Endothelial cell (in vitro differentiated cells): ENCODE measurements at regions not wholly inside any gene's neighbourhood (a gene's known extent, or its start where the extent isn't known, plus 50 kb on each side); places are given as distances from the start of the nearest gene placed in this dataset.

Experiments used
- DNase-seq: peaks from one replicate; pipeline ENCODE4 v3.0.0; 2021; ENCODE audit warnings: low spot score
- H3K27ac Mint-ChIP-seq: one replicate; pipeline ENCODE4 v1.8.0; 2021; ENCODE audit warnings: mixed read lengths, inconsistent platforms; ENCODE audit not compliant: unreplicated experiment
- H3K27me3 Mint-ChIP-seq: one replicate; pipeline ENCODE4 v1.8.0; 2021; ENCODE audit warnings: mild to moderate bottlenecking, moderate library complexity, mixed read lengths, inconsistent platforms; ENCODE audit not compliant: unreplicated experiment
- H3K36me3 Mint-ChIP-seq: one replicate; pipeline ENCODE4 v1.8.0; 2021; ENCODE audit warnings: mild to moderate bottlenecking, low read depth, mixed read lengths, inconsistent platforms; ENCODE audit not compliant: unreplicated experiment
- H3K4me1 Mint-ChIP-seq: one replicate; pipeline ENCODE4 v1.8.0; 2021; ENCODE audit warnings: mild to moderate bottlenecking, mixed read lengths, inconsistent platforms; ENCODE audit not compliant: unreplicated experiment
- H3K4me3 Mint-ChIP-seq: one replicate; pipeline ENCODE4 v1.8.0; 2021; ENCODE audit warnings: mild to moderate bottlenecking, mixed read lengths, inconsistent platforms; ENCODE audit not compliant: unreplicated experiment
- H3K9me3 Mint-ChIP-seq: one replicate; pipeline ENCODE4 v1.8.0; 2021; ENCODE audit warnings: mixed read lengths, inconsistent platforms; ENCODE audit not compliant: unreplicated experiment
- TF ChIP-seq, protein P1 (sequence below): fragments of 200-600 bp; sonication (generic); IDR thresholded peaks from one replicate; pipeline ENCODE4 v1.5.0; 2021; ENCODE audit warnings: antibody characterized with exemption; ENCODE audit not compliant: unreplicated experiment

DNA sequence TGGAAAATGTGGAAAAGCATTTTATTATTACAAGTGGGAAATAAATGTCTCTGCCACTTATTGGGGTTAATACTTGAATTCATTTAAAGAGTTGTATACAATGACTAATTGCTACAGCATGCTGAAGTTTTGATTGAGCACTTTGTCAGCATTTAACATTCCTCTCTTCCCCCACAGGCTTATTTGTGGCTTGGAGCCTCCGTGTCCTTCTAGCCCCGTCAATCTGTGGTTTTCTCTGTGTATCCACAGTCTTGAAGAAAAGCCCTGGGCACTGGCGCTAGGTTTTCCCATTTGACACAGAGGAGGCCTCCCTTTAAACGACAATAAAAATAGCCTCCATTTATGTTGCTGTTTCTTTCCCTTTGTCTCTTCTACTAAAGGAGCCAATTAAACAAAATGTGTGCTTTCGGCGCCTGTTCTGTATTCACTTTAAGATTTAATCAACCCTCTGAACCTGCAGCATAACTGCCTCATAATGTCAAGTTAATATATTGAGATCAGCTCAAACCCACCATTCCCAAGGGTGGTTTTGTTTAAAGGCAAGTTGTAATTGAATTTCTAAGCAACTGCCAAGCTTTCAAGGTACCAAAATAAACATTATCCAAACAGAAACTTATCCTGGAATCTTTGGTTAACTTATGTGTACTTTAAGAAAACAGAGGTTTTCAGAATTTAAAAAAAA lies 92.9 kb upstream of the ADRA1D start:
- no peak overlapping the region for H3K27ac Mint-ChIP-seq
- no peaks in the 10 kb centered on the region for H3K36me3 Mint-ChIP-seq
- TF ChIP-seq, protein P1, sequence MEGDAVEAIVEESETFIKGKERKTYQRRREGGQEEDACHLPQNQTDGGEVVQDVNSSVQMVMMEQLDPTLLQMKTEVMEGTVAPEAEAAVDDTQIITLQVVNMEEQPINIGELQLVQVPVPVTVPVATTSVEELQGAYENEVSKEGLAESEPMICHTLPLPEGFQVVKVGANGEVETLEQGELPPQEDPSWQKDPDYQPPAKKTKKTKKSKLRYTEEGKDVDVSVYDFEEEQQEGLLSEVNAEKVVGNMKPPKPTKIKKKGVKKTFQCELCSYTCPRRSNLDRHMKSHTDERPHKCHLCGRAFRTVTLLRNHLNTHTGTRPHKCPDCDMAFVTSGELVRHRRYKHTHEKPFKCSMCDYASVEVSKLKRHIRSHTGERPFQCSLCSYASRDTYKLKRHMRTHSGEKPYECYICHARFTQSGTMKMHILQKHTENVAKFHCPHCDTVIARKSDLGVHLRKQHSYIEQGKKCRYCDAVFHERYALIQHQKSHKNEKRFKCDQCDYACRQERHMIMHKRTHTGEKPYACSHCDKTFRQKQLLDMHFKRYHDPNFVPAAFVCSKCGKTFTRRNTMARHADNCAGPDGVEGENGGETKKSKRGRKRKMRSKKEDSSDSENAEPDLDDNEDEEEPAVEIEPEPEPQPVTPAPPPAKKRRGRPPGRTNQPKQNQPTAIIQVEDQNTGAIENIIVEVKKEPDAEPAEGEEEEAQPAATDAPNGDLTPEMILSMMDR, result no peak
- H3K4me3 Mint-ChIP-seq, result no peak overlapping the region
- peaks cover 6% of the 10 kb centered on the region for H3K4me1 Mint-ChIP-seq
- DNase-seq, result no peak
- H3K9me3 Mint-ChIP-seq, result no peaks in the 10 kb centered on the region
- H3K27me3 Mint-ChIP-seq, result no peaks in the 10 kb centered on the region

DNA sequence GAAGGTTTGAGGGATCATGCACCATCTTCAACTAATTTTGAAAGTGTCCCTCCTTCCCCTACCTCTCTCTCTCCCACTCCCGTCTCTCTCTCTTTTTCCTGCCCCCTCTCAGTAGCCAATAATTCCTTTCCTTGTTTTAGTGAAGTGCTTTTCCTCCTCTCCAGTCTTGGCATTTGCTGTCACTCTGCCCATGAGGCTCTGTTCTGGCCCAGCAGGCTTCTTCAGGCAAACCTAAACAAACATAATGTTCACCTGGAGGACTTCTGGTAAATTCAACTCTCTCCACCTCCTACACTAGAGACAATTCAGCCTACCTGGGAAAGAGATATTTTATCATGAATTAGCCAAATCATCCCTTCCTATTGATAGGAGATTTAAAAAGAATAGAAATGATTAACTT lies 86.6 kb upstream of the ADRA1D start:
- Mint-ChIP-seq H3K9me3 (no peaks in the 10 kb centered on the region), H3K27ac (no peak overlapping the region), H3K4me1 (no peaks in the 10 kb centered on the region), H3K36me3 (no peaks in the 10 kb centered on the region), H3K27me3 (no peaks in the 10 kb centered on the region), H3K4me3 (no peak overlapping the region)
- no peak for DNase-seq
- TF ChIP-seq, protein P1, result no peak

GRCh38 chr20:4332121-4332860 lies 83.2 kb upstream of the ADRA1D start:
- no peaks in the 10 kb centered on the region for H3K27me3 Mint-ChIP-seq
- TF ChIP-seq, protein P1, result no peak
- no peak overlapping the region for H3K27ac Mint-ChIP-seq
- no peak overlapping the region for H3K4me3 Mint-ChIP-seq
- no peaks in the 10 kb centered on the region for H3K36me3 Mint-ChIP-seq
- no peak for DNase-seq
- H3K4me1 Mint-ChIP-seq, result no peaks in the 10 kb centered on the region
- H3K9me3 Mint-ChIP-seq, result no peaks in the 10 kb centered on the region

- no peaks in the 10 kb centered on the region for H3K36me3 Mint-ChIP-seq
- no peaks in the 10 kb centered on the region for H3K9me3 Mint-ChIP-seq
Measured at GRCh38 chr20:4330011-4330410, 80.9 kb upstream of the ADRA1D start.

GRCh38 chr20:4329232-4329631 lies 80.1 kb upstream of the ADRA1D start:
- Mint-ChIP-seq H3K36me3 (no peaks in the 10 kb centered on the region), H3K4me1 (no peaks in the 10 kb centered on the region), H3K27me3 (peaks cover 3% of the 10 kb centered on the region), H3K4me3 (no peak overlapping the region), H3K9me3 (no peaks in the 10 kb centered on the region), H3K27ac (no peak overlapping the region)
- TF ChIP-seq, protein P1, result no peak
- no peak for DNase-seq

More at GRCh38 chr20:4330011-4330410, 80.9 kb upstream of the ADRA1D start:
- no peak overlapping the region for H3K4me3 Mint-ChIP-seq
- DNase-seq, result no peak
- H3K4me1 Mint-ChIP-seq, result no peaks in the 10 kb centered on the region
- peaks cover 3% of the 10 kb centered on the region for H3K27me3 Mint-ChIP-seq
- TF ChIP-seq, protein P1, result no peak
- H3K27ac Mint-ChIP-seq, result no peak overlapping the region
